GM12878 (cell line): ENCODE measurements at regions not wholly inside any gene's neighbourhood (a gene's known extent, or its start where the extent isn't known, plus 50 kb on each side); places are given as distances from the start of the nearest gene placed in this dataset.

Experiments
- ATAC-seq: fragments of 200-7000 bp; cut with Tn5 transposase; 3 replicates; pipeline ENCODE4 v1.9.1; 2020; ENCODE audit warnings: mild to moderate bottlenecking, moderate library complexity
- BruUV-seq: library from RNA; stranded (reverse); fragments of 400-500 nt; replicated peaks from 2 replicates; lab custom pipeline; 2021; lab: Mats Ljungman, UMichigan
- CTCF ChIA-PET: fragments of 300-600 bp; sonication (Branson Sonifier 250); formaldehyde crosslinking; extraction: SDS; loops from one replicate; lab custom pipeline; 2021; ENCODE audit warnings: inconsistent platforms; lab: Yijun Ruan, JAX
- POLR2A ChIA-PET: fragments of 350-600 bp; formaldehyde crosslinking; extraction: SDS; loops from one replicate; lab custom pipeline; 2021; ENCODE audit warnings: inconsistent platforms; lab: Charles Lee
- RAD21 ChIA-PET: fragments of 300-600 bp; sonication (Branson Sonifier 250); formaldehyde crosslinking; loops from one replicate; lab custom pipeline; 2023; ENCODE audit warnings: antibody characterized with exemption; ENCODE audit not compliant: unreplicated experiment; lab: Charles Lee
- SMC1A ChIA-PET: fragments of 300-600 bp; sonication (Branson Sonifier 250); formaldehyde crosslinking; loops from one replicate; lab custom pipeline; 2023; ENCODE audit not compliant: unreplicated experiment, uncharacterized antibody; lab: Charles Lee
- DNase-seq: peaks from one replicate; pipeline ENCODE4 v3.0.0-alpha.2; 2011; ENCODE audit warnings: low read depth, low spot score
- FAIRE-seq: peaks from 3 replicates; lab custom pipeline; 2011; peaks lifted over from hg19 to GRCh38; lab: Jason Lieb, UNC
- H2AFZ ChIP-seq: 2 replicates; pipeline ENCODE4 v1.6.0; 2011; ENCODE audit warnings: low read depth, low read length, control low read depth; ENCODE audit not compliant: control insufficient read depth
- H3K27ac ChIP-seq: 2 replicates; pipeline ENCODE4 v1.5.1; 2011; ENCODE audit warnings: control low read depth; ENCODE audit not compliant: control insufficient read depth, insufficient read depth
- H3K27me3 ChIP-seq, 2 experiments: replicated peaks in 1 of 2; 2 replicates each; pipeline versions ENCODE4 v1.6.0 to v1.6.1; 2011; ENCODE audit warnings: low read length in 1 of 2; ENCODE audit not compliant: control insufficient read depth in 2 of 2, insufficient read depth in 2 of 2
- H3K36me3 ChIP-seq, 2 experiments: 2 replicates each; pipeline ENCODE4 v1.5.1; 2011; ENCODE audit warnings: low read length in 1 of 2; ENCODE audit not compliant: control insufficient read depth in 2 of 2, insufficient read depth in 2 of 2
- H3K4me1 ChIP-seq: 2 replicates; pipeline ENCODE4 v1.6.1; 2011; ENCODE audit warnings: mild to moderate bottlenecking, low read length, moderate library complexity, mixed read lengths; ENCODE audit not compliant: control insufficient read depth, insufficient read depth
- H3K4me2 ChIP-seq: 2 replicates; pipeline ENCODE4 v1.6.0; 2011; ENCODE audit warnings: control low read depth; ENCODE audit not compliant: control insufficient read depth, insufficient read depth
- H3K4me3 ChIP-seq: fragments of 200-600 bp; sonication (generic); 2 replicates; pipeline ENCODE4 v1.5.1; 2016
- H3K79me2 ChIP-seq: 2 replicates; pipeline ENCODE4 v1.6.0; 2011; ENCODE audit warnings: low read length; ENCODE audit not compliant: control insufficient read depth, insufficient read depth
- H3K9ac ChIP-seq: 2 replicates; pipeline ENCODE4 v1.8.0; 2011; ENCODE audit warnings: low read length, control low read depth, mixed read lengths; ENCODE audit not compliant: control insufficient read depth, insufficient read depth
- H3K9me3 ChIP-seq: replicated peaks from 3 replicates; pipeline ENCODE4 v1.5.1; 2011; ENCODE audit warnings: mild to moderate bottlenecking, low read length; ENCODE audit not compliant: control insufficient read depth, insufficient read depth
- H4K20me1 ChIP-seq: 2 replicates; pipeline ENCODE4 v1.6.0; 2011; ENCODE audit not compliant: control insufficient read depth, insufficient read depth
- CTCF ChIP-seq, 3 experiments: IDR thresholded peaks in 2 of 3; conservative IDR thresholded peaks in 1 of 3; 2 replicates each; pipeline ENCODE4 v1.5.1; 2011; ENCODE audit warnings: low read depth in 3 of 3, low read length in 3 of 3, mild to moderate bottlenecking in 3 of 3, control low read depth in 2 of 3, moderate library complexity in 2 of 3, inconsistent platforms in 1 of 3, mixed read lengths in 1 of 3; ENCODE audit not compliant: control insufficient read depth in 2 of 3, insufficient read depth in 1 of 3; ENCODE audit errors: extremely low read depth in 1 of 3
- E4F1 ChIP-seq: fragments of 450-650 bp; IDR thresholded peaks from 2 replicates; pipeline ENCODE4 v1.6.1; 2018; ENCODE audit warnings: borderline replicate concordance, mild to moderate bottlenecking; ENCODE audit not compliant: partially characterized antibody
- ETV6 ChIP-seq, 2 experiments: fragments of 450-650 bp in 1 of 2; IDR thresholded peaks in 1 of 2; conservative IDR thresholded peaks in 1 of 2; 2 replicates each; pipeline ENCODE4 v1.6.1; 2014; ENCODE audit warnings: antibody characterized with exemption in 1 of 2, borderline replicate concordance in 1 of 2, low read depth in 1 of 2, mild to moderate bottlenecking in 1 of 2, moderate library complexity in 1 of 2
- NR2C2 ChIP-seq: IDR thresholded peaks from 2 replicates; pipeline ENCODE4 v1.6.1; 2011; ENCODE audit warnings: borderline replicate concordance, low read depth; ENCODE audit not compliant: control insufficient read depth, insufficient read length
- NRF1 ChIP-seq: conservative IDR thresholded peaks from 2 replicates; pipeline ENCODE4 v1.6.1; 2011; ENCODE audit warnings: mild to moderate bottlenecking, low read depth, low read length, improper control_type of control experiment
- RUNX3 ChIP-seq: IDR thresholded peaks from 2 replicates; pipeline ENCODE4 v1.6.1; 2012; ENCODE audit warnings: low read length, inconsistent platforms
- TCF3 ChIP-seq: IDR thresholded peaks from 2 replicates; pipeline ENCODE4 v1.6.1; 2012; ENCODE audit warnings: low read depth, mild to moderate bottlenecking, low read length, borderline replicate concordance; ENCODE audit not compliant: insufficient read depth
- ZBTB11 ChIP-seq: fragments of 450-650 bp; formaldehyde crosslinking; IDR thresholded peaks from 2 replicates; pipeline ENCODE4 v1.5.0; 2022; ENCODE audit warnings: mild to moderate bottlenecking, missing genetic modification characterization
- WGBS: methylation state at CpG from one replicate; pipeline ENCODE4 v1.1.6; 2016; ENCODE audit warnings: low lambda C conversion rate; ENCODE audit not compliant: insufficient replicate concordance, insufficient coverage; ENCODE audit errors: missing lambda C conversion rate; 5-methylcytosine and 5-hydroxymethylcytosine counted together
- in situ Hi-C: fragments of 300-500 bp; cut with MboI; formaldehyde crosslinking; loops from 9 replicates; pipeline ENCODE4 v1.14.3; 2018; ENCODE audit warnings: mixed read lengths
- intact Hi-C: fragments of 100-400 bp; cut with micrococcal nuclease; formaldehyde crosslinking; loops from one replicate; pipeline ENCODE4 v1.14.2; 2022; ENCODE audit not compliant: unreplicated experiment
- TF ChIP-seq, protein P1 (sequence below): fragments of 450-650 bp; IDR thresholded peaks from 2 replicates; pipeline ENCODE4 v1.6.1; 2017; ENCODE audit warnings: mild to moderate bottlenecking

- TF ChIP-seq E4F1: no peak
- TF ChIP-seq ZBTB11 (CRISPR knock-in tag): no peak
- no peak for TF ChIP-seq CTCF (IDR thresholded peaks at IDR 0.05 in 2 of 3, conservative IDR thresholded peaks at IDR 0.05 in 1 of 3; ENCODE audit: control insufficient read depth in 2 of 3, extremely low read depth in 1 of 3, insufficient read depth in 1 of 3, low read depth in 3 of 3, low read length in 3 of 3)
These were observed 154.3 kb upstream of the CXCL12 start (continued) for GRCh38 chr10:44539178-44539577.

GRCh38 chr10:44552726-44553125, 167.8 kb upstream of the CXCL12 start:
- POLR2A ChIA-PET: no interaction called here
- SMC1A ChIA-PET: no interaction called here
- TF ChIP-seq NRF1 (no peak), RUNX3 (no peak), NR2C2 (no peak), ETV6 (conservative IDR thresholded peaks at IDR 0.05 in 1 of 2, IDR thresholded peaks at IDR 0.05 in 1 of 2; ENCODE audit: borderline replicate concordance in 1 of 2, low read depth in 1 of 2) (no peak), TCF3 (no peak)
- TF ChIP-seq, protein P1, sequence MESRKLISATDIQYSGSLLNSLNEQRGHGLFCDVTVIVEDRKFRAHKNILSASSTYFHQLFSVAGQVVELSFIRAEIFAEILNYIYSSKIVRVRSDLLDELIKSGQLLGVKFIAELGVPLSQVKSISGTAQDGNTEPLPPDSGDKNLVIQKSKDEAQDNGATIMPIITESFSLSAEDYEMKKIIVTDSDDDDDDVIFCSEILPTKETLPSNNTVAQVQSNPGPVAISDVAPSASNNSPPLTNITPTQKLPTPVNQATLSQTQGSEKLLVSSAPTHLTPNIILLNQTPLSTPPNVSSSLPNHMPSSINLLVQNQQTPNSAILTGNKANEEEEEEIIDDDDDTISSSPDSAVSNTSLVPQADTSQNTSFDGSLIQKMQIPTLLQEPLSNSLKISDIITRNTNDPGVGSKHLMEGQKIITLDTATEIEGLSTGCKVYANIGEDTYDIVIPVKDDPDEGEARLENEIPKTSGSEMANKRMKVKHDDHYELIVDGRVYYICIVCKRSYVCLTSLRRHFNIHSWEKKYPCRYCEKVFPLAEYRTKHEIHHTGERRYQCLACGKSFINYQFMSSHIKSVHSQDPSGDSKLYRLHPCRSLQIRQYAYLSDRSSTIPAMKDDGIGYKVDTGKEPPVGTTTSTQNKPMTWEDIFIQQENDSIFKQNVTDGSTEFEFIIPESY: no peak

More at GRCh38 chr10:44552726-44553125, 167.8 kb upstream of the CXCL12 start:
- ChIA-PET CTCF (no interaction called here), RAD21 (no interaction called here)
- Histone ChIP-seq H3K9ac (no peak overlapping the region), H3K4me3 (no peak overlapping the region), H3K79me2 (no peaks in the 10 kb centered on the region), H3K9me3 (no peaks in the 10 kb centered on the region), H4K20me1 (no peaks in the 10 kb centered on the region), H3K36me3 (no peaks in the 10 kb centered on the region), H3K4me1 (no peaks in the 10 kb centered on the region), H3K4me2 (no peak overlapping the region), H3K27me3 (no peaks in the 10 kb centered on the region), H3K27ac (no peak overlapping the region), H2AFZ (no peak overlapping the region)
- in situ Hi-C loops: no loop called here
- DNase-seq (no peak), ATAC-seq (no peak), FAIRE-seq (no peak)
- BruUV-seq: no TSS peak
- intact Hi-C loops: no loop called here
- 19% methylated on average over 8 of the region's 8 CpGs for WGBS
